Thyroid gland (tissue), 4 donors: ENCODE measurements at regions not wholly inside any gene's neighbourhood (a gene's known extent, or its start where the extent isn't known, plus 50 kb on each side); places are given as distances from the start of the nearest gene placed in this dataset.

Experiments used
- POLR2A ChIP-seq, 2 donors: fragments of 450-650 bp; IDR thresholded peaks; one replicate each; pipeline ENCODE4 v1.6.1; 2017; ENCODE audit warnings: antibody characterized with exemption in 2 of 2, mild to moderate bottlenecking in 2 of 2, moderate library complexity in 1 of 2
- TF ChIP-seq, protein P1 (sequence below), 6 experiments: fragments of 200-600 bp in 3 of 6; fragments of 450-650 bp in 3 of 6; sonication (generic) in 3 of 6; IDR thresholded peaks; one replicate each; pipeline ENCODE4 v1.5.1; 2016 to 2019; ENCODE audit warnings: antibody characterized with exemption in 6 of 6, mild to moderate bottlenecking in 2 of 6, inconsistent platforms in 1 of 6, moderate library complexity in 1 of 6

DNA sequence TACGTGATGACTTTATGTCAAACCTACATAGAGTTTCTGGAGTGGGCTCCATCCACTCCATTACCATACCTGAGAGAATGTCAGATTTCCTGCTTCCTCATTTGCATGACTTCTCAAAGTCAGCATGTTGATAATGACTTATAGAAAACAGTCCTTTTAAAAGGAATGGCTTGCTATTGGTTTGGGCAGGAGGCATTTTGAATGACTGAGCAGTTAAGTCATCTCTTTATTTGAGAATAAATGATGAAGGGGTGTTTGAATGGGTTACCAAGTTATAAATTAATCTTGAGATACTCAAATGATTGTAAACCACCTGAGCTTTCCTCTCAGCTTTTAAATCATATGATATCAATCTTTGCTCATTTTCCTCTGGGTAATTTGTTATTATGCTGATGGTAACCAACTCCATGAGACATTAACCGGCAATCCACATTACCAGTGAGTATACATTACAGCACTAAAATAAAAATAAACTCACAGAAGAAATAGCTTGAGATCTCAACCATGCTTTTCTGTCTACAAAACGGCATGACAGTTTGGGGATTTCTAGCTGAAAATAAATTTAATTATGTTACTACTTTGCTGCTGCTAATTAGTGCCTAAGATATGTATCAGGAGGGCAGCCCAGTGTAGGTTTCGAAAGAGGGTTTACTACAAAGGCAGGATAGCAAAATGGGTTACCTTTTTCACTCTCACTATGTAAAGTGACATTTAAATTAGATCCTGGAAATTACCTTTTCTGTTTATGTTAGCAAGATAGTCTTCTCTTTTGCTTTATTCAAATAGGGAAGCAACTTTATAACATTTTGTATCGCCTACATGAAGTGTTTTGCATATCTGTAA lies 78.8 kb downstream of the RPS12 start:
- no peak for TF ChIP-seq POLR2A (IDR thresholded peaks at IDR 0.05)
- TF ChIP-seq, protein P1, sequence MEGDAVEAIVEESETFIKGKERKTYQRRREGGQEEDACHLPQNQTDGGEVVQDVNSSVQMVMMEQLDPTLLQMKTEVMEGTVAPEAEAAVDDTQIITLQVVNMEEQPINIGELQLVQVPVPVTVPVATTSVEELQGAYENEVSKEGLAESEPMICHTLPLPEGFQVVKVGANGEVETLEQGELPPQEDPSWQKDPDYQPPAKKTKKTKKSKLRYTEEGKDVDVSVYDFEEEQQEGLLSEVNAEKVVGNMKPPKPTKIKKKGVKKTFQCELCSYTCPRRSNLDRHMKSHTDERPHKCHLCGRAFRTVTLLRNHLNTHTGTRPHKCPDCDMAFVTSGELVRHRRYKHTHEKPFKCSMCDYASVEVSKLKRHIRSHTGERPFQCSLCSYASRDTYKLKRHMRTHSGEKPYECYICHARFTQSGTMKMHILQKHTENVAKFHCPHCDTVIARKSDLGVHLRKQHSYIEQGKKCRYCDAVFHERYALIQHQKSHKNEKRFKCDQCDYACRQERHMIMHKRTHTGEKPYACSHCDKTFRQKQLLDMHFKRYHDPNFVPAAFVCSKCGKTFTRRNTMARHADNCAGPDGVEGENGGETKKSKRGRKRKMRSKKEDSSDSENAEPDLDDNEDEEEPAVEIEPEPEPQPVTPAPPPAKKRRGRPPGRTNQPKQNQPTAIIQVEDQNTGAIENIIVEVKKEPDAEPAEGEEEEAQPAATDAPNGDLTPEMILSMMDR (IDR thresholded peaks at IDR 0.05) = no peak
